ENCODE measurements at regions not wholly inside any gene's neighbourhood (a gene's known extent, or its start where the extent isn't known, plus 50 kb on each side); places are given as distances from the start of the nearest gene placed in this dataset.

GRCh38 chr1:87208080-87208479 lies 120.6 kb upstream of the LMO4 start:
- Histone ChIP-seq H3K27ac (ENCODE audit: low read depth, low read length) (no peak overlapping the region), H3K23me2 (ENCODE audit: low read depth, low read length) (no peaks in the 10 kb centered on the region), H2BK5ac (ENCODE audit: low read depth, low read length) (no peak overlapping the region), H4K8ac (ENCODE audit: extremely low read depth, insufficient read depth, low read length) (no peak overlapping the region), H3K4me2 (ENCODE audit: insufficient read depth in 1 of 2, low read depth in 2 of 2, low read length in 2 of 2) (no peak overlapping the region), H2BK120ac (replicated peaks; ENCODE audit: low read depth, low read length) (no peak overlapping the region), H3K36me3 (ENCODE audit: control insufficient read depth in 2 of 4, insufficient read depth in 4 of 4, low read length in 3 of 4) (no peaks in the 10 kb centered on the region; a peak in 1 of 8 replicates), H4K20me1 (replicated peaks in 1 of 2; ENCODE audit: control insufficient read depth in 1 of 2, insufficient read depth in 2 of 2, low read length in 2 of 2) (no peaks in the 10 kb centered on the region), H2AK5ac (ENCODE audit: low read depth, low read length) (no peak overlapping the region), H3K9me3 (ENCODE audit: insufficient read depth in 2 of 2, low read depth in 1 of 2, low read length in 1 of 2) (no peaks in the 10 kb centered on the region), H3K23ac (ENCODE audit: insufficient read length) (no peak overlapping the region), H3K14ac (ENCODE audit: insufficient read length) (no peak overlapping the region), H3K79me2 (ENCODE audit: control insufficient read depth in 1 of 2, insufficient read depth in 2 of 2, low read length in 2 of 2) (no peaks in the 10 kb centered on the region), H4K5ac (ENCODE audit: insufficient read length, low read depth, low read length) (peak overlapping the region; percentile 19), H3K9ac (replicated peaks in 1 of 4; ENCODE audit: extremely low read depth in 1 of 4, low read depth in 3 of 4, low read length in 3 of 4) (no peak overlapping the region), H3K4ac (replicated peaks; ENCODE audit: insufficient read length, low read depth, low read length) (no peak overlapping the region), H3K4me3 (ENCODE audit: extremely low read depth in 1 of 4, insufficient read depth in 2 of 4, low read depth in 3 of 4, low read length in 4 of 4) (no peak overlapping the region), H3K79me1 (ENCODE audit: low read depth, low read length) (no peaks in the 10 kb centered on the region), H2BK12ac (ENCODE audit: low read depth, low read length) (no peak overlapping the region), H3K4me1 (replicated peaks in 1 of 4; ENCODE audit: control insufficient read depth in 3 of 4, insufficient read depth in 4 of 4, low read length in 3 of 4) (no peaks in the 10 kb centered on the region), H4K91ac (replicated peaks; ENCODE audit: insufficient read length, low read length) (no peak overlapping the region), H2BK20ac (ENCODE audit: low read length) (no peak overlapping the region), H3K56ac (replicated peaks; ENCODE audit: insufficient read length, low read depth, low read length) (no peak overlapping the region), H2AFZ (ENCODE audit: low read length) (no peak overlapping the region), H2BK15ac (ENCODE audit: low read length) (no peak overlapping the region), H3K18ac (ENCODE audit: extremely low read depth, low read length) (no peak overlapping the region), H3K27me3 (replicated peaks in 1 of 4; ENCODE audit: control insufficient read depth in 3 of 4, extremely low read depth in 1 of 4, insufficient read depth in 3 of 4, low read length in 3 of 4) (no peaks in the 10 kb centered on the region)
- WGBS, 2 experiments (ENCODE audit: extremely low coverage in 1 of 2, insufficient coverage in 1 of 2, insufficient read length in 1 of 2, insufficient replicate concordance in 2 of 2, low coverage in 1 of 2, low lambda C conversion rate in 2 of 2, missing lambda C conversion rate in 1 of 2) = 70% methylated on average over 2 of the region's 2 CpGs; no CpG with 5 or more reads in 1 of the 2 experiments
- no peak for FAIRE-seq
- CTCF ChIA-PET (ENCODE audit: partially characterized antibody) = no interaction called here
- no peak for TF ChIP-seq JUN (IDR thresholded peaks at IDR 0.05; ENCODE audit: low read depth, low read length)
- no peak for TF ChIP-seq HDAC6 (IDR thresholded peaks at IDR 0.05; ENCODE audit: low read depth, low read length)
- no peak for TF ChIP-seq CTBP2 (IDR thresholded peaks at IDR 0.05; ENCODE audit: borderline replicate concordance, insufficient read depth, insufficient read length, low read length)
- TF ChIP-seq, protein P1, sequence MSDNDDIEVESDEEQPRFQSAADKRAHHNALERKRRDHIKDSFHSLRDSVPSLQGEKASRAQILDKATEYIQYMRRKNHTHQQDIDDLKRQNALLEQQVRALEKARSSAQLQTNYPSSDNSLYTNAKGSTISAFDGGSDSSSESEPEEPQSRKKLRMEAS (IDR thresholded peaks at IDR 0.05) = no peak
- TF ChIP-seq BACH1 (IDR thresholded peaks at IDR 0.05; ENCODE audit: low read length) = no peak
- no peak for TF ChIP-seq TBP (IDR thresholded peaks at IDR 0.05; ENCODE audit: low read depth, low read length)
- TF ChIP-seq POLR2A (IDR thresholded peaks at IDR 0.05; ENCODE audit: control extremely low read depth in 1 of 2, low read depth in 2 of 2, low read length in 2 of 2) = no peak
- TF ChIP-seq RAD21 (IDR thresholded peaks at IDR 0.05 in 1 of 2, conservative IDR thresholded peaks at IDR 0.05 in 1 of 2; ENCODE audit: low read depth in 2 of 2, low read length in 2 of 2) = no peak
- no peak for TF ChIP-seq SP4 (IDR thresholded peaks at IDR 0.05; ENCODE audit: low read length)
- no peak for TF ChIP-seq KDM4A (IDR thresholded peaks at IDR 0.05; ENCODE audit: low read depth, low read length, severe bottlenecking)
- no peak for TF ChIP-seq GTF2F1 (IDR thresholded peaks at IDR 0.05; ENCODE audit: borderline replicate concordance, low read depth, low read length)
- TF ChIP-seq, protein P2, sequence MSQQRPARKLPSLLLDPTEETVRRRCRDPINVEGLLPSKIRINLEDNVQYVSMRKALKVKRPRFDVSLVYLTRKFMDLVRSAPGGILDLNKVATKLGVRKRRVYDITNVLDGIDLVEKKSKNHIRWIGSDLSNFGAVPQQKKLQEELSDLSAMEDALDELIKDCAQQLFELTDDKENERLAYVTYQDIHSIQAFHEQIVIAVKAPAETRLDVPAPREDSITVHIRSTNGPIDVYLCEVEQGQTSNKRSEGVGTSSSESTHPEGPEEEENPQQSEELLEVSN (IDR thresholded peaks at IDR 0.05) = no peak
- TF ChIP-seq SRF (IDR thresholded peaks at IDR 0.05; ENCODE audit: low read depth, low read length) = no peak
- TF ChIP-seq ASH2L (IDR thresholded peaks at IDR 0.05; ENCODE audit: low read length) = no peak
- TF ChIP-seq, protein P3, sequence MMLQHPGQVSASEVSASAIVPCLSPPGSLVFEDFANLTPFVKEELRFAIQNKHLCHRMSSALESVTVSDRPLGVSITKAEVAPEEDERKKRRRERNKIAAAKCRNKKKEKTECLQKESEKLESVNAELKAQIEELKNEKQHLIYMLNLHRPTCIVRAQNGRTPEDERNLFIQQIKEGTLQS (IDR thresholded peaks at IDR 0.05; ENCODE audit: insufficient read depth, low read depth, low read length) = no peak
- POLR2A ChIA-PET (ENCODE audit: partially characterized antibody) = no interaction called here
- no peak for DNase-seq (ENCODE audit: low read depth in 1 of 2, low spot score in 2 of 2)
